CD4-positive, CD25-positive, alpha-beta regulatory T cell (primary cell): ENCODE measurements at regions not wholly inside any gene's neighbourhood (a gene's known extent, or its start where the extent isn't known, plus 50 kb on each side); places are given as distances from the start of the nearest gene placed in this dataset.

Experiments used
- ATAC-seq, 2 donors: fragments of 150-1000 bp; cut with Tn5 transposase; one replicate each; pipeline ENCODE4 v1.10.0; 2021; ENCODE audit warnings: low read depth in 2 of 2, moderate number of reproducible peaks in 2 of 2, moderate library complexity in 1 of 2
- DNase-seq, 3 donors: peaks; one replicate each; pipeline versions ENCODE4 v3.0.0 to v3.0.0-alpha.2; 2012 to 2022; ENCODE audit warnings: mixed read lengths in 1 of 3
- H3K27ac ChIP-seq: one replicate; pipeline ENCODE4 v1.7.0; 2013; ENCODE audit warnings: mild to moderate bottlenecking, low read length; ENCODE audit not compliant: insufficient read depth, poor library complexity, severe bottlenecking
- H3K27me3 ChIP-seq: one replicate; pipeline ENCODE4 v1.7.0; 2013; ENCODE audit warnings: low read length; ENCODE audit not compliant: control insufficient read depth, insufficient read depth
- H3K36me3 ChIP-seq: one replicate; pipeline ENCODE4 v1.7.0; 2013; ENCODE audit warnings: mild to moderate bottlenecking, low read length, moderate library complexity; ENCODE audit not compliant: control insufficient read depth, insufficient read depth
- H3K4me1 ChIP-seq: 2 replicates; pipeline ENCODE4 v1.7.0; 2013; ENCODE audit warnings: mild to moderate bottlenecking, low read length; ENCODE audit not compliant: insufficient read depth, control insufficient read depth, poor library complexity, severe bottlenecking
- H3K4me3 ChIP-seq: one replicate; pipeline ENCODE4 v1.7.0; 2013; ENCODE audit warnings: low read depth, mild to moderate bottlenecking, low read length, moderate library complexity
- H3K9me3 ChIP-seq, 2 experiments: 1 replicate in 1 of 2; 2 replicates in 1 of 2; pipeline ENCODE4 v1.7.0; 2013; ENCODE audit warnings: low read length in 2 of 2, mild to moderate bottlenecking in 1 of 2, moderate library complexity in 1 of 2; ENCODE audit not compliant: control insufficient read depth in 2 of 2
- H3K27ac Mint-ChIP-seq, 3 donors: one replicate each; pipeline ENCODE4 v1.8.0; 2020 to 2022; ENCODE audit warnings: mild to moderate bottlenecking in 3 of 3, mixed read lengths in 3 of 3, moderate library complexity in 2 of 3
- H3K27me3 Mint-ChIP-seq: one replicate; pipeline ENCODE4 v1.8.0; 2022; ENCODE audit warnings: mild to moderate bottlenecking, mixed read lengths
- H3K36me3 Mint-ChIP-seq: one replicate; pipeline ENCODE4 v1.8.0; 2020; ENCODE audit warnings: mixed read lengths
- H3K4me1 Mint-ChIP-seq, 4 donors: one replicate each; pipeline ENCODE4 v1.8.0; 2020 to 2022; ENCODE audit warnings: mixed read lengths in 4 of 4, mild to moderate bottlenecking in 1 of 4
- H3K4me3 Mint-ChIP-seq, 4 donors: one replicate each; pipeline ENCODE4 v1.8.0; 2020 to 2022; ENCODE audit warnings: mild to moderate bottlenecking in 4 of 4, mixed read lengths in 4 of 4, moderate library complexity in 3 of 4
- H3K9me3 Mint-ChIP-seq, 7 donors: one replicate each; pipeline ENCODE4 v1.8.0; 2020 to 2022; ENCODE audit warnings: mixed read lengths in 7 of 7, mild to moderate bottlenecking in 3 of 7, moderate library complexity in 2 of 7

DNA sequence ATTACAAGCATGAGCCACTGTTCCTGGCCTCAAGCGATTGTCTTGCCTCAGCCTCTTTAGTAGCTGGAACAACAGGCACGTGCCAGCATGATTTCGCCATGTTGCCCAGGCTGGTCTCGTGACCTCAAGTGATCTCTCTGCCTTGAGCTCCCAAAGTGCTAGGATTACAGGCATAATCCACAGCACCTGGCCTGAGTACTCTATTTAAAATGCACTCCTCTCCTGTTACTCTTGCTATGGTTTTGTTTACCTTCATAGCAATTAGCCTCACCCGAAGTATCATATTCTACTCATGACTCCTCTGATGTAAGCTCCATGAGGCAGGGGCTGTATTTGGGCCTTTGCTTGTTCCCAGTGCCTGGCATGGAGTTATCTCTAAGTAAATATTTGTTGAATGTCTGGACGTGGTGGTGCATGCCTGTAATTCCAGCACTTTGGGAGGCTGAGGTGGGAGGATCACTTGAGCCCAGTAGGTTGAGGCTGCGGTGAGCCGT lies 92.5 kb upstream of the SLC34A2 start:
- H3K4me1 ChIP-seq = no peaks in the 10 kb centered on the region
- H3K27me3 ChIP-seq = no peaks in the 10 kb centered on the region
- no peaks in the 10 kb centered on the region for H3K4me1 Mint-ChIP-seq
- peaks cover 3% of the 10 kb centered on the region for H3K27me3 Mint-ChIP-seq
- no peak for ATAC-seq
- H3K27ac ChIP-seq = no peak overlapping the region
- DNase-seq = no peak
- H3K36me3 Mint-ChIP-seq = no peaks in the 10 kb centered on the region
- H3K4me3 Mint-ChIP-seq = no peak overlapping the region
- peaks cover 0 to 3% (median 0%) of the 10 kb centered on the region in 7 donors for H3K9me3 Mint-ChIP-seq
- H3K27ac Mint-ChIP-seq = no peak overlapping the region
- no peaks in the 10 kb centered on the region for H3K9me3 ChIP-seq
- no peak overlapping the region for H3K4me3 ChIP-seq
- H3K36me3 ChIP-seq = no peaks in the 10 kb centered on the region

DNA sequence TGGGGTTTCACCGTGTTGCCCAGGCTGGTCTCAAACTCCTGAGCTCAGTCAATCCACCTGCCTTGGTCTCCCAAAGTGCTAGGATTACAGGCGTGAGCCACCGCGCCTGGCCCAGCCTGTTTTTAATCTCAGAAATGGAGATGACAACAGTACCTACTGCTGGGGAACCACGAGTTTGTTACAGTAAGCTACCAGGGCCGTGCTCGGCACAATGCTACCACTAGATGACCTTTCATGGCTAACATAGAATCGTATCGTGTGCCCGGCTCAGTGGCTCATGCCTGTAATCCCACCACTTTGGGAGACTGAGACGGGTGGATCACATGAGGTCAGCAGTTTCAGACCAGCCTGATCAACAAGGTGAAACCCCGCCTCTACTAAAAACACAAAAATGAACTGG lies 90.8 kb upstream of the SLC34A2 start:
- Histone ChIP-seq H3K4me3 (no peak overlapping the region), H3K4me1 (no peaks in the 10 kb centered on the region), H3K36me3 (no peaks in the 10 kb centered on the region), H3K9me3 (no peaks in the 10 kb centered on the region), H3K27ac (no peak overlapping the region), H3K27me3 (no peaks in the 10 kb centered on the region)
- no peak for DNase-seq
- no peak for ATAC-seq
- no peak overlapping the region for H3K27ac Mint-ChIP-seq
- H3K9me3 Mint-ChIP-seq = peaks cover 0 to 1% (median 0%) of the 10 kb centered on the region in 7 donors
- no peak overlapping the region for H3K4me3 Mint-ChIP-seq
- H3K27me3 Mint-ChIP-seq = peaks cover 3% of the 10 kb centered on the region
- H3K36me3 Mint-ChIP-seq = no peaks in the 10 kb centered on the region
- H3K4me1 Mint-ChIP-seq = no peaks in the 10 kb centered on the region

- Mint-ChIP-seq H3K9me3 (peaks cover 0 to 1% (median 0%) of the 10 kb centered on the region in 7 donors), H3K4me1 (no peaks in the 10 kb centered on the region), H3K4me3 (no peak overlapping the region), H3K27ac (no peak overlapping the region), H3K36me3 (no peaks in the 10 kb centered on the region), H3K27me3 (peaks cover 5% of the 10 kb centered on the region)
- no peaks in the 10 kb centered on the region for H3K27me3 ChIP-seq
- no peak for ATAC-seq
- no peaks in the 10 kb centered on the region for H3K36me3 ChIP-seq
- no peaks in the 10 kb centered on the region for H3K4me1 ChIP-seq
- H3K27ac ChIP-seq = no peak overlapping the region
- no peaks in the 10 kb centered on the region for H3K9me3 ChIP-seq
- H3K4me3 ChIP-seq = no peak overlapping the region
- DNase-seq = no peak
Measured at GRCh38 chr4:25567253-25567652, 88.4 kb upstream of the SLC34A2 start.

- DNase-seq (no peak), ATAC-seq (no peak)
- Mint-ChIP-seq H3K36me3 (no peaks in the 10 kb centered on the region), H3K27ac (no peak overlapping the region), H3K27me3 (peaks cover 5% of the 10 kb centered on the region), H3K4me1 (no peaks in the 10 kb centered on the region), H3K4me3 (no peak overlapping the region), H3K9me3 (peaks cover 0 to 1% (median 0%) of the 10 kb centered on the region in 7 donors)
- Histone ChIP-seq H3K27ac (no peak overlapping the region), H3K36me3 (no peaks in the 10 kb centered on the region), H3K27me3 (no peaks in the 10 kb centered on the region), H3K9me3 (no peaks in the 10 kb centered on the region), H3K4me3 (no peak overlapping the region), H3K4me1 (no peaks in the 10 kb centered on the region)
Measured at GRCh38 chr4:25569716-25570115, 85.9 kb upstream of the SLC34A2 start.

GRCh38 chr4:25575611-25576010 lies 80.0 kb upstream of the SLC34A2 start:
- Histone ChIP-seq H3K36me3 (no peaks in the 10 kb centered on the region), H3K4me1 (no peaks in the 10 kb centered on the region), H3K27ac (no peak overlapping the region), H3K9me3 (no peaks in the 10 kb centered on the region), H3K4me3 (no peak overlapping the region), H3K27me3 (no peaks in the 10 kb centered on the region)
- H3K4me3 Mint-ChIP-seq = no peak overlapping the region
- H3K9me3 Mint-ChIP-seq = peaks cover 0 to 1% (median 0%) of the 10 kb centered on the region in 7 donors
- no peak for DNase-seq
- no peak overlapping the region for H3K27ac Mint-ChIP-seq
- no peaks in the 10 kb centered on the region for H3K27me3 Mint-ChIP-seq
- no peaks in the 10 kb centered on the region for H3K36me3 Mint-ChIP-seq
- H3K4me1 Mint-ChIP-seq = no peaks in the 10 kb centered on the region
- ATAC-seq = no peak

GRCh38 chr4:25578432-25578831 lies 77.2 kb upstream of the SLC34A2 start:
- ATAC-seq (no peak), DNase-seq (no peak)
- peaks cover 0 to 4% (median 0%) of the 10 kb centered on the region in 7 donors for H3K9me3 Mint-ChIP-seq
- no peaks in the 10 kb centered on the region for H3K4me1 Mint-ChIP-seq
- Histone ChIP-seq H3K27me3 (no peaks in the 10 kb centered on the region), H3K36me3 (no peaks in the 10 kb centered on the region), H3K9me3 (no peaks in the 10 kb centered on the region), H3K4me1 (no peaks in the 10 kb centered on the region), H3K27ac (no peak overlapping the region), H3K4me3 (no peak overlapping the region)
- H3K27ac Mint-ChIP-seq = no peak overlapping the region
- H3K27me3 Mint-ChIP-seq = no peaks in the 10 kb centered on the region
- no peak overlapping the region for H3K4me3 Mint-ChIP-seq
- no peaks in the 10 kb centered on the region for H3K36me3 Mint-ChIP-seq

- DNase-seq (no peak), ATAC-seq (no peak)
- H3K27ac ChIP-seq = no peak overlapping the region
- Mint-ChIP-seq H3K4me3 (no peak overlapping the region), H3K27me3 (no peaks in the 10 kb centered on the region), H3K36me3 (no peaks in the 10 kb centered on the region), H3K27ac (no peak overlapping the region), H3K4me1 (no peaks in the 10 kb centered on the region), H3K9me3 (peaks cover 0 to 4% (median 0%) of the 10 kb centered on the region in 7 donors)
- H3K4me1 ChIP-seq = no peaks in the 10 kb centered on the region
- H3K9me3 ChIP-seq = no peaks in the 10 kb centered on the region
- H3K4me3 ChIP-seq = no peak overlapping the region
- H3K27me3 ChIP-seq = no peaks in the 10 kb centered on the region
- no peaks in the 10 kb centered on the region for H3K36me3 ChIP-seq
Measured at GRCh38 chr4:25580633-25581467, 74.8 kb upstream of the SLC34A2 start.
